Testis (tissue), 2 donors: ENCODE measurements at regions not wholly inside any gene's neighbourhood (a gene's known extent, or its start where the extent isn't known, plus 50 kb on each side); places are given as distances from the start of the nearest gene placed in this dataset.

Source experiments
- DNase-seq: peaks from one replicate; pipeline ENCODE4 v3.0.0-alpha.2; 2019
- H3K27ac ChIP-seq, 2 donors: fragments of 200-600 bp; sonication (generic); one replicate each; pipeline ENCODE4 v1.5.1; 2019
- H3K27me3 ChIP-seq: fragments of 200-600 bp; sonication (generic); one replicate; pipeline ENCODE4 v1.5.1; 2019
- H3K36me3 ChIP-seq: fragments of 200-600 bp; sonication (generic); one replicate; pipeline ENCODE4 v1.5.1; 2017; ENCODE audit warnings: low read depth; ENCODE audit errors: missing control alignments
- H3K4me1 ChIP-seq: fragments of 200-600 bp; sonication (generic); one replicate; pipeline ENCODE4 v1.5.1; 2019
- H3K4me3 ChIP-seq, 2 donors: fragments of 200-600 bp; sonication (generic); one replicate each; pipeline ENCODE4 v1.5.1; 2017 to 2019
- H3K9me3 ChIP-seq: fragments of 200-600 bp; sonication (generic); one replicate; pipeline ENCODE4 v1.5.1; 2017
- POLR2A ChIP-seq: fragments of 450-650 bp; IDR thresholded peaks from one replicate; pipeline ENCODE4 v1.6.1; 2017; ENCODE audit warnings: antibody characterized with exemption, mild to moderate bottlenecking, moderate library complexity
- WGBS, 2 donors: methylation state at CpG; one replicate each; pipeline ENCODE4 v1.1.5; 2018; 5-methylcytosine and 5-hydroxymethylcytosine counted together
- intact Hi-C: fragments of 100-400 bp; cut with DNase I; formaldehyde crosslinking; loops from one replicate; pipeline ENCODE4 v1.15.1; 2023; ENCODE audit warnings: low total_unique reads
- TF ChIP-seq, protein P1 (sequence below), 3 experiments: fragments of 450-650 bp in 2 of 3; fragments of 200-600 bp in 1 of 3; sonication (generic) in 1 of 3; IDR thresholded peaks; one replicate each; pipeline ENCODE4 v1.5.1; 2016 to 2019; ENCODE audit warnings: antibody characterized with exemption in 3 of 3, mild to moderate bottlenecking in 2 of 3, moderate library complexity in 1 of 3

DNA sequence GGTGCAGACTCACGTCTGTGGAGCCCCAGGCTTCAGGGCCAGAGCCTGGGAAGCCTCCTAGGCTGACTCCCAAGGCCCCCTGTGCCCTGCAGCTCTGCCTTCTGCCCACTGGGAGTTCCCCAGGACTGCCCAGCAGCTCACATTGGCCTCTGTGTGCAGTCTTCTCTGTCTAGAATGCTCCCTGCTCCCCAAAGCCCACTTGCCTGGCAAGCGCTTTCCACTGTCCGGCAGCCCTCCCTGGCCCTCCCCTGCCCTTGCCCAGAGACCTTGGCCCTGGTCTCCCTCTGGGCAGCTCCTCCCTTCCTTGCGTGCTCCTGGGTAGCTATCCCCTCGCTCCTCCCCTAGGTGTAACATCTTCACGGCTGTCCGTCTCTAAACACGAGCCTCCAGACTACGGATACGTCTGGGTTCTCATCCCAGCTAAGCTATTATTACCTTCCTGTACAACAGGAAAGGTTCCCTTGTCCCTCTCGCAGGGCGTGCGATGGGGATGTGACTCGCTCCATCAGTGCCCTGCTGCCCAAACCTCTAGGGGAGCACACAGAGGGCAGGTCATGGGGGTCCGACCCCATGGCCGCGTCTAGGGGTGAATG, 325.5 kb upstream of the RTL1 start:
- 49 to 61% methylated on average over 15 to 17 of the region's 17 CpGs for WGBS, 2 donors
- TF ChIP-seq, protein P1, sequence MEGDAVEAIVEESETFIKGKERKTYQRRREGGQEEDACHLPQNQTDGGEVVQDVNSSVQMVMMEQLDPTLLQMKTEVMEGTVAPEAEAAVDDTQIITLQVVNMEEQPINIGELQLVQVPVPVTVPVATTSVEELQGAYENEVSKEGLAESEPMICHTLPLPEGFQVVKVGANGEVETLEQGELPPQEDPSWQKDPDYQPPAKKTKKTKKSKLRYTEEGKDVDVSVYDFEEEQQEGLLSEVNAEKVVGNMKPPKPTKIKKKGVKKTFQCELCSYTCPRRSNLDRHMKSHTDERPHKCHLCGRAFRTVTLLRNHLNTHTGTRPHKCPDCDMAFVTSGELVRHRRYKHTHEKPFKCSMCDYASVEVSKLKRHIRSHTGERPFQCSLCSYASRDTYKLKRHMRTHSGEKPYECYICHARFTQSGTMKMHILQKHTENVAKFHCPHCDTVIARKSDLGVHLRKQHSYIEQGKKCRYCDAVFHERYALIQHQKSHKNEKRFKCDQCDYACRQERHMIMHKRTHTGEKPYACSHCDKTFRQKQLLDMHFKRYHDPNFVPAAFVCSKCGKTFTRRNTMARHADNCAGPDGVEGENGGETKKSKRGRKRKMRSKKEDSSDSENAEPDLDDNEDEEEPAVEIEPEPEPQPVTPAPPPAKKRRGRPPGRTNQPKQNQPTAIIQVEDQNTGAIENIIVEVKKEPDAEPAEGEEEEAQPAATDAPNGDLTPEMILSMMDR (IDR thresholded peaks at IDR 0.05): no peak
- no peak for TF ChIP-seq POLR2A
- no peak for DNase-seq
- no peak overlapping the region for H3K27ac ChIP-seq
- intact Hi-C loops: no loop called here
- peaks cover 24% of the 10 kb centered on the region for H3K4me1 ChIP-seq
- no peaks in the 10 kb centered on the region for H3K9me3 ChIP-seq
- H3K27me3 ChIP-seq: no peaks in the 10 kb centered on the region
- H3K4me3 ChIP-seq: peak overlapping the region in 1 of 2 donors; percentile 30
- no peaks in the 10 kb centered on the region for H3K36me3 ChIP-seq

DNA sequence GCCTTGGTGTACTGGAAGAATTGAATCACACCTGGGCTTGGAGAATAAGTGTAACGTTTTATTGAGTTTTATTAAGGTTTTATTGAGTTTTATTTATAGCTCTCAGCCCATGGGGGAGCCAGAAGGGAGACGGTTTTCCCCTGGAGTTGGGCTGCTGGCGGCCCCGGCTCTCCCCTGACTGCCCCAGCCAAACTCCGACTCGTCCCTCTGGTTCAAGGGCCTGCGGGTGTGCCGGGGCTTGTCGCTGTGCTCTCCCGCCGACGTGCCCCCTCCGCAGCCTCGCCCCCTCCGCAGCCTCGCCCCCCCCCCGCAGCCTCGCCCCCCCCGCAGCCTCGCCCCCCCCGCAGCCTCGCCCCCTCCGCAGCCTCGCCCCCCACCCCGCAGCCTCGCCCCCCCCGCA, 326.1 kb upstream of the RTL1 start:
- Histone ChIP-seq H3K36me3 (no peaks in the 10 kb centered on the region), H3K27ac (no peak overlapping the region), H3K4me3 (peak overlapping the region in 1 of 2 donors; percentile 30), H3K9me3 (no peaks in the 10 kb centered on the region), H3K27me3 (no peaks in the 10 kb centered on the region), H3K4me1 (peaks cover 19% of the 10 kb centered on the region)
- intact Hi-C loops: no loop called here
- WGBS, 2 donors: 36 to 57% methylated on average over 15 to 18 of the region's 27 CpGs
- TF ChIP-seq POLR2A: no peak
- TF ChIP-seq, protein P1 (IDR thresholded peaks at IDR 0.05): no peak
- DNase-seq: no peak

DNA sequence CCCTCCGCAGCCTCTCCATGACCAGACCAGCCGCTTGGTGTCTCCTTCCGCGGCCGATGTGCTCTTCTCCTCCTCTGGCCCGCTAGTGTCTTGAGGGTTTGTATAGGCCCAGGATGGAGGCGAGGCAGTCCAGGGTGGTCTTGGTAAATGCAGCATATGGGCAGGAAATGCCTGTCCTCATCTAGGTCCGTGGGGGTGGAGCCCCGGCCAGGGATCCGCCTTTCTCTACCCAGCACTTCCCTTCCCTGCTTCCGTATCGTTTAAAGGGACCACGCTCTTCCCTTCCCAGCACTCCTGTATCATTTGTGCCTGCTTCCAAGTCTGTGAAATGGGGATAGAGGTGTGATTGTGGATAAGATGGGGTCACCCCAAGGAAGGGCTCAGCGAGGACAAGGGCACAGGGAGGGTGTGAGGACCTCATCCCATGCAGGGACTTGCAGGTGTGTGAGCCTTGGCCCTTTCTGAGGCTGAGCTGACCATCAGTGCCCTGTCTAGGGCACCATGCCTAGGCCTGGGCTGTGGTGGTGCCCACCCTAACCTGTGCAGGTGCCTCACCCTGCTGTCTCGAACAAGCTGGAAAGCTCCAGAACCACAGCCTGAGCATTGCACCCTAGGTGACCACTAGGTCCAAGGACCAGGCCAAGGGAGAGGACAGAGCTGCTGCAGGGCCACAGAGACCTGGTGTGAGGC, 326.8 kb upstream of the RTL1 start:
- peak; percentile 60 for DNase-seq
- intact Hi-C loops: no loop called here
- Histone ChIP-seq H3K9me3 (no peaks in the 10 kb centered on the region), H3K4me1 (peaks cover 13% of the 10 kb centered on the region), H3K36me3 (no peaks in the 10 kb centered on the region), H3K27me3 (no peaks in the 10 kb centered on the region), H3K4me3 (no peak overlapping the region), H3K27ac (no peak overlapping the region)
- WGBS, 2 donors: 66 to 77% methylated on average over 8 to 10 of the region's 15 CpGs
- TF ChIP-seq, protein P1 (IDR thresholded peaks at IDR 0.05): no peak
- TF ChIP-seq POLR2A: no peak

GRCh38 chr14:101230851-101231550, 327.5 kb upstream of the RTL1 start:
- Histone ChIP-seq H3K36me3 (no peaks in the 10 kb centered on the region), H3K27ac (no peak overlapping the region), H3K4me3 (no peak overlapping the region), H3K27me3 (no peaks in the 10 kb centered on the region), H3K9me3 (no peaks in the 10 kb centered on the region), H3K4me1 (peaks cover 6% of the 10 kb centered on the region)
- intact Hi-C loops: no loop called here
- no peak for DNase-seq
- WGBS, 2 donors: 93 to 98% methylated on average over 5 of the region's 5 CpGs
- TF ChIP-seq POLR2A: no peak
- TF ChIP-seq, protein P1 (IDR thresholded peaks at IDR 0.05): no peak
